GM19043 (cell line): ENCODE measurements at regions not wholly inside any gene's neighbourhood (a gene's known extent, or its start where the extent isn't known, plus 50 kb on each side); places are given as distances from the start of the nearest gene placed in this dataset.
A peak's percentile ranks its signal among the peaks of the same experiment; 100 is the strongest.

Source experiments
- ATAC-seq: cut with Tn5 transposase; IDR thresholded peaks from one replicate; pipeline ENCODE4 v1.9.1; 2021; ENCODE audit warnings: low read depth; ENCODE audit not compliant: unreplicated experiment

GRCh38 chr11:95337175-95337957 is 106.4 kb upstream of the SESN3 start:
- peak; percentile 85 for ATAC-seq

GRCh38 chr11:95335989-95336388 is 105.0 kb upstream of the SESN3 start:
- ATAC-seq, result no peak

GRCh38 chr11:95331161-95331560 is 100.2 kb upstream of the SESN3 start:
- ATAC-seq, result no peak

- no peak for ATAC-seq
Observed at GRCh38 chr11:95330302-95330701, 99.3 kb upstream of the SESN3 start.

GRCh38 chr11:95327273-95327948 is 96.4 kb upstream of the SESN3 start:
- ATAC-seq, result no peak

- no peak for ATAC-seq
Observed at GRCh38 chr11:95325777-95326258, 94.8 kb upstream of the SESN3 start.

- ATAC-seq, result no peak
Observed at GRCh38 chr11:95324826-95325225, 93.8 kb upstream of the SESN3 start.

GRCh38 chr11:95322539-95322938 is 91.5 kb upstream of the SESN3 start:
- ATAC-seq, result no peak

GRCh38 chr11:95318498-95318897 is 87.5 kb upstream of the SESN3 start:
- ATAC-seq, result no peak

- no peak for ATAC-seq
Observed at GRCh38 chr11:95308512-95309035, 77.6 kb upstream of the SESN3 start.

- ATAC-seq, result no peak
Observed at GRCh38 chr11:95307286-95307685, 76.3 kb upstream of the SESN3 start.

- ATAC-seq, result no peak
Observed at GRCh38 chr11:95306801-95307200, 75.8 kb upstream of the SESN3 start.

- no peak for ATAC-seq
Observed at GRCh38 chr11:95306123-95306522, 75.1 kb upstream of the SESN3 start.

GRCh38 chr11:95305705-95306104 is 74.7 kb upstream of the SESN3 start:
- no peak for ATAC-seq

- no peak for ATAC-seq
Observed at GRCh38 chr11:95304777-95305176, 73.8 kb upstream of the SESN3 start.

GRCh38 chr11:95302211-95302610 is 71.2 kb upstream of the SESN3 start:
- ATAC-seq, result no peak

GRCh38 chr11:95301474-95301873 is 70.5 kb upstream of the SESN3 start:
- ATAC-seq, result no peak

GRCh38 chr11:95299078-95299679 is 68.2 kb upstream of the SESN3 start:
- no peak for ATAC-seq

- no peak for ATAC-seq
Observed at GRCh38 chr11:95297680-95298452, 66.9 kb upstream of the SESN3 start.

- peak; percentile 88 for ATAC-seq
Observed at GRCh38 chr11:95296621-95297025, 65.6 kb upstream of the SESN3 start.

GRCh38 chr11:95296165-95296564 is 65.2 kb upstream of the SESN3 start:
- ATAC-seq, result peak; percentile 3
